ENCODE measurements at regions not wholly inside any gene's neighbourhood (a gene's known extent, or its start where the extent isn't known, plus 50 kb on each side); places are given as distances from the start of the nearest gene placed in this dataset.

GRCh38 chr20:7302250-7302649 is 534.8 kb downstream of the BMP2 start:
- TF ChIP-seq, protein P1, sequence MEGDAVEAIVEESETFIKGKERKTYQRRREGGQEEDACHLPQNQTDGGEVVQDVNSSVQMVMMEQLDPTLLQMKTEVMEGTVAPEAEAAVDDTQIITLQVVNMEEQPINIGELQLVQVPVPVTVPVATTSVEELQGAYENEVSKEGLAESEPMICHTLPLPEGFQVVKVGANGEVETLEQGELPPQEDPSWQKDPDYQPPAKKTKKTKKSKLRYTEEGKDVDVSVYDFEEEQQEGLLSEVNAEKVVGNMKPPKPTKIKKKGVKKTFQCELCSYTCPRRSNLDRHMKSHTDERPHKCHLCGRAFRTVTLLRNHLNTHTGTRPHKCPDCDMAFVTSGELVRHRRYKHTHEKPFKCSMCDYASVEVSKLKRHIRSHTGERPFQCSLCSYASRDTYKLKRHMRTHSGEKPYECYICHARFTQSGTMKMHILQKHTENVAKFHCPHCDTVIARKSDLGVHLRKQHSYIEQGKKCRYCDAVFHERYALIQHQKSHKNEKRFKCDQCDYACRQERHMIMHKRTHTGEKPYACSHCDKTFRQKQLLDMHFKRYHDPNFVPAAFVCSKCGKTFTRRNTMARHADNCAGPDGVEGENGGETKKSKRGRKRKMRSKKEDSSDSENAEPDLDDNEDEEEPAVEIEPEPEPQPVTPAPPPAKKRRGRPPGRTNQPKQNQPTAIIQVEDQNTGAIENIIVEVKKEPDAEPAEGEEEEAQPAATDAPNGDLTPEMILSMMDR (IDR thresholded peaks at IDR 0.05; ENCODE audit: low read length) = no peak
- TF ChIP-seq EZH2phosphoT487 (IDR thresholded peaks at IDR 0.05; ENCODE audit: low read length) = no peak
- no peak for TF ChIP-seq EZH2 (optimal IDR thresholded peaks at IDR 0.05; ENCODE audit: low read depth, low read length)
- no peaks in the 10 kb centered on the region for H3F3A ChIP-seq (ENCODE audit: insufficient read depth, low read length)
- H3K79me2 ChIP-seq (ENCODE audit: low read length) = no peaks in the 10 kb centered on the region
- no peaks in the 10 kb centered on the region for H3K9me2 ChIP-seq (replicated peaks; ENCODE audit: insufficient read depth, low read length)
- no peaks in the 10 kb centered on the region for H3K36me3 ChIP-seq (replicated peaks; ENCODE audit: insufficient read depth, low read length)
- no peaks in the 10 kb centered on the region for H3K27me3 ChIP-seq (replicated peaks; ENCODE audit: insufficient read depth, low read length)
- no peaks in the 10 kb centered on the region for H3K4me1 ChIP-seq (ENCODE audit: low read length)
- H3K9me3 ChIP-seq (replicated peaks; ENCODE audit: insufficient read depth, low read length) = no peaks in the 10 kb centered on the region
- no peak overlapping the region for H3K9ac ChIP-seq (ENCODE audit: low read length)
- H3K27ac ChIP-seq (ENCODE audit: low read length) = no peak overlapping the region
- no peaks in the 10 kb centered on the region for H4K20me1 ChIP-seq (ENCODE audit: insufficient read depth, low read length)
- H3K4me2 ChIP-seq (ENCODE audit: low read depth, low read length) = no peak overlapping the region
- DNase-seq = no peak
- H3K4me3 ChIP-seq (ENCODE audit: low read length) = no peak overlapping the region
- no peak overlapping the region for H2AFZ ChIP-seq (ENCODE audit: low read length)

DNA sequence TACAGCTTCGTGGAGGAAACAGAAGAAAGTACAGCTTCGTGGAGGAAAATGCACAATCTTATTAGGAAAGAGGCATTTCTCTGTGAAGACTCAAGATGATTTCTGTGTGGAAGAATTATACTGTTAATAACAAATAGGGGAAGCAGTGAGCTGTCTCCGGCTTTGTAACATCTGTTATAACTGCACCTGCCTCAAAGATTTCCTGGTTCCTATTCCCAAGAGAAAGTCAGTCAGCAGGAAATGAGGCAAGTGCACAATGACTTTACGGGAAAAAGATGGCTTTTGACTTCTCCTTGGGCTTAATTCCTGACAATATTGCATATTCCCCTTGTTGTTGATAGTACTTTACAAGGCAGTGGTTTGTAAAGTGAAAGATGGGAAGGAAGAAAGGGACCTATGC is 538.5 kb downstream of the BMP2 start:
- Histone ChIP-seq H3K27me3 (replicated peaks; ENCODE audit: insufficient read depth, low read length) (no peaks in the 10 kb centered on the region), H3K4me2 (ENCODE audit: low read depth, low read length) (no peak overlapping the region), H3K4me1 (ENCODE audit: low read length) (no peaks in the 10 kb centered on the region), H2AFZ (ENCODE audit: low read length) (no peak overlapping the region), H3K36me3 (replicated peaks; ENCODE audit: insufficient read depth, low read length) (no peaks in the 10 kb centered on the region), H3K79me2 (ENCODE audit: low read length) (no peaks in the 10 kb centered on the region), H3K4me3 (ENCODE audit: low read length) (no peak overlapping the region), H3K9ac (ENCODE audit: low read length) (no peak overlapping the region), H4K20me1 (ENCODE audit: insufficient read depth, low read length) (no peaks in the 10 kb centered on the region), H3K27ac (ENCODE audit: low read length) (no peak overlapping the region), H3K9me3 (replicated peaks; ENCODE audit: insufficient read depth, low read length) (no peaks in the 10 kb centered on the region), H3K9me2 (replicated peaks; ENCODE audit: insufficient read depth, low read length) (no peaks in the 10 kb centered on the region), H3F3A (ENCODE audit: insufficient read depth, low read length) (no peaks in the 10 kb centered on the region)
- no peak for DNase-seq
- TF ChIP-seq EZH2 (optimal IDR thresholded peaks at IDR 0.05; ENCODE audit: low read depth, low read length) = no peak
- TF ChIP-seq, protein P1 (IDR thresholded peaks at IDR 0.05; ENCODE audit: low read length) = no peak
- no peak for TF ChIP-seq EZH2phosphoT487 (IDR thresholded peaks at IDR 0.05; ENCODE audit: low read length)

DNA sequence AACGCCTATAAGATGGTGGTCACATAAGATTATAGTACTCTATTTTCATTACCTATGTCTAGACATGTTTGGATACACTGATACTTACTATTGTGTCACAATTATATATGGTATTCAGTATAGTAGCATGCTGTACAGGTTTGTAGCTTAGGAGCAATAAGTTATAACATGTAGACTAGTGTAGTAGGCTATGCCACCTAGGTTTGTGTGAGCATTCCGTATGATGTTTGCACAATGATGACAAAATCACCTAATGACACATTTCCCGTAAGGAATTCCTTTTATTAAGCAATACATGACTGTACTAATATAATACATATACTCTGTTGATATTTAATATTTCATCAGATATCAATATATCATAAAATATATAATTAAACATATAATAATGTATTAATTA is 540.7 kb downstream of the BMP2 start:
- H3K36me3 ChIP-seq (replicated peaks; ENCODE audit: insufficient read depth, low read length) = no peaks in the 10 kb centered on the region
- no peaks in the 10 kb centered on the region for H3K79me2 ChIP-seq (ENCODE audit: low read length)
- no peak for DNase-seq
- H3K4me1 ChIP-seq (ENCODE audit: low read length) = no peaks in the 10 kb centered on the region
- H2AFZ ChIP-seq (ENCODE audit: low read length) = no peak overlapping the region
- no peaks in the 10 kb centered on the region for H4K20me1 ChIP-seq (ENCODE audit: insufficient read depth, low read length)
- no peak for TF ChIP-seq EZH2phosphoT487 (IDR thresholded peaks at IDR 0.05; ENCODE audit: low read length)
- TF ChIP-seq, protein P1 (IDR thresholded peaks at IDR 0.05; ENCODE audit: low read length) = no peak
- no peak for TF ChIP-seq EZH2 (optimal IDR thresholded peaks at IDR 0.05; ENCODE audit: low read depth, low read length)
- no peaks in the 10 kb centered on the region for H3F3A ChIP-seq (ENCODE audit: insufficient read depth, low read length)
- no peaks in the 10 kb centered on the region for H3K9me2 ChIP-seq (replicated peaks; ENCODE audit: insufficient read depth, low read length)
- no peak overlapping the region for H3K4me2 ChIP-seq (ENCODE audit: low read depth, low read length)
- H3K4me3 ChIP-seq (ENCODE audit: low read length) = no peak overlapping the region
- no peaks in the 10 kb centered on the region for H3K9me3 ChIP-seq (replicated peaks; ENCODE audit: insufficient read depth, low read length)
- no peak overlapping the region for H3K27ac ChIP-seq (ENCODE audit: low read length)
- no peaks in the 10 kb centered on the region for H3K27me3 ChIP-seq (replicated peaks; ENCODE audit: insufficient read depth, low read length)
- H3K9ac ChIP-seq (ENCODE audit: low read length) = no peak overlapping the region
